ENCODE measurements at regions not wholly inside any gene's neighbourhood (a gene's known extent, or its start where the extent isn't known, plus 50 kb on each side); places are given as distances from the start of the nearest gene placed in this dataset.
"Not testable (repeated sequence)": the region's sequence is repeated elsewhere in the genome, so short reads cannot be mapped to it uniquely, and the experiment has no call there.

DNA sequence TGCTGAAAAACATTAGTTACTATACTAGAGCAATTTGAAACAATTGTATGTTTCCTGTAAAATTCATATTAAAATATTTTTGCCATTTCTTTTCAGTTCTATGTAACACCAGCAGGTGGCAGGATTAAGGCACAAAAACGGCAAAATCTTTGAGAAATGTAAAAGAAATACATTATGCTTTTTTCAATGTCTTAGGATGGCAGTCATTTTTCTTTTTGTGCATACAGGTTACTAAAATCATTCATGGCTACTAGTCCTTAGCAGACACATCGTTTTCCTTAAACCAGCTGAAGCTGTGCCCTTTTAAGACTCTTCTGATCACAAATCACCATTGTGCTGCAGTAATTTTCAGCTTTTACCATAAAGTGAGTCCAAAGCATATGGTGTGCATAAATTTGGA is 800.7 kb upstream of the SLITRK5 start:
- no peak for DNase-seq

DNA sequence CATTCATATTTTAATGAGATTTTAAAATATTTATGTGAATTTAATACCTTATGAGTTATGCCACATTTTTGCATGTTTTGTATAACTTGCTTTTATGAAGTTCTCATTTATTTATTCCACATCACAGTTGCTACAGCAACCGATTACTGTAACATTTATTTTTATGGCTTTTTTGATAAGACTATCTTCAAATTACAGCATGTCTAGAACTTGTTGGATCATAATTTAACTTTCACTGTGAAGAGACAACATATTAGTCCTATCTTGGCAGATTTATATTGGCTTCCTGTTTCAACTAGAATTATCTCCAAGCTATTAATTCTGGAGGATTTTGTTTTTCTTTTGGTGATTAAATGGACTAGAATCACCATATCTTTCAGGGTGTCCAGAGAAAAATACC is 793.7 kb upstream of the SLITRK5 start:
- DNase-seq: no peak

DNA sequence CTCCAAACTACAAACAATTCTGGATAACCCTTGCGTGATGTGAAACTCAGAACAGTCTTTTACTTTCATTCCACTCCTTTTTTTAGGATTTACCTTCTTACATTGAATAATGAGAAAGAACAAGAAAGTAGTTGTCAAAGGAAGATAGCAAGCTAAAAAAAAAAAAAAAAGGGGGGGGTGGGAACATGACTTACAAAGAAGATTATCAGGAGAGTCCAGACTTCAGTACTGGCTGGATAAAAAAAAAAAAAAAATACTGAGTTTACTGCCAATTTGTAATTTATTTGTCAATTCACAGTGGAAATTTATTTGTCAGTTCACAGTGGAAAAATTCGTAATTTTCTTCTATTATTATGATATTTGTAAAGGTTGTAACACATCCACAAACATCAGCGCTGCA is 792.4 kb upstream of the SLITRK5 start:
- no peak for DNase-seq

DNA sequence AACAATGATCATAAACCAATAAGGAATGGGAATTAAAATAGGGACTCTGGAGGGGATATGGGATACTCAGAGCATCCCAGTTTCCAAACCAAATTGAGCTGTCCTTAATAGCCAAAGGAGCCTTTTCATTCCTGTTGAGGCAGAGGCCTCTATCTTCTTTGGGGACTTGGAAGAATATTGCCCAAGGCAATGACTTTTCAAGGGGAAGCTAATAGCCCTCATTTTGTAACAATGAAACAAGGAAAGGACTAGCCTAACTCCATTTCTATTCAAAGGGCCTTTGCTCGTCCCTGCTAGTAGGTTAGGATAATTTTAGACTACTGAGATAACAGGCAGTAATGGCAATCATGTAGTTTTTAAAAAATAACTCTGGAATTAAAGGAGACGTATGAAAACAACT is 789.8 kb upstream of the SLITRK5 start:
- no peak for DNase-seq

DNA sequence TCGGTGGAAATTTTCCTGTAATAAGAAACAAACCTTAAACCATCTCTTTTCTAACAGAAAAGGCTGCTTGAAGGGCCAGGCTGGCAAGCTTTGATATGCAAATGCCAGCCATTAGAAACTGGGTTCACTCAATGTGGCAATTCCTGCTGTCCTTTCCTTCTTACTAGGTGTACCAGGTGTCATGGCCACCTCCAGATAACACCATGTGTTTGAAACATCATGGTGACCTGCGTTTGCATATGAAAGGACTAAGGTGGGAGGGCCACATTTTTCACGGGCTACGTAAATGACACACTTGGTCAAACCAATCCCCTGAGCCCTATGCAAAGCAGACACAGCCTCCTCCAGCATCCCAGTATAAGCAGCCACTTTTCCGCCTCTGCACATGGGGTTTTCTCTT is 789.1 kb upstream of the SLITRK5 start:
- no peak for DNase-seq

DNA sequence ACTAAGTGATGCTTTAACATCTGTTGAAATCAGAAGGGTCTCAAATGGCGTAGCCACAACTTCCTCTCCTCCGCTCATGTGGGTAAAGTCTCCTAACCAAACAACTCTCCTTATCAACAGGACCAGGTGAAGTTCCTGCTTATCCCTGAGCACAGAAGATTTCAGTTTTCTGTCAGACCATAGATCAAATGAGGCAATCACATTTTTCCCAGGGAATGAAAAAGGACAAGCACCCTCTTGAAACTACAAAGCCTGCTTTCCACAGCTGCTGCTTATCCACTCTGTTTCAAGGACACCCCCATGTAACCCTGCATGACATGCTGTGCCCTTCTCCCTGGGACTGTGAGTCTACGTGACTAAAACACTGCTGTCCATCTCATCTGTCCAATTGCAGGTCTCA is 788.3 kb upstream of the SLITRK5 start:
- DNase-seq: no peak

DNA sequence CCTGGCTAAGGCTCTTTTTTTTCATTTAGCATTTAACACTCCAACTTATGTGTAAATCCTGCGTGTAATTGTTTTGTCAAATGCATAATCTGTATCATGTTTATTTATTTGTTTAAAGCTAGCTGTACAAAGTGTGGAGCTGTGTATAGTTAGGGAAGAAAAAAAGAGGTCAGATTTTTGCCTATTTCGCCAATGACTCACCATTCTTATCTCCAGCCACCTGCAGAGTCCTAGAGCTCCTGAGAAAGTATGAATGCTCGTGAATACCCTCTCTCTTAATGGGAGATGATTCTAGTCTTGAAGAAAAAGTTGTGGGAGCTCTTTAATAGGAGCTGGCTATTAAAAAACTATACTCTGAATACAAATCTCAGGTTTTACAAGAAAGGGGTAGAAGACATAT is 778.8 kb upstream of the SLITRK5 start:
- no peak for DNase-seq

DNA sequence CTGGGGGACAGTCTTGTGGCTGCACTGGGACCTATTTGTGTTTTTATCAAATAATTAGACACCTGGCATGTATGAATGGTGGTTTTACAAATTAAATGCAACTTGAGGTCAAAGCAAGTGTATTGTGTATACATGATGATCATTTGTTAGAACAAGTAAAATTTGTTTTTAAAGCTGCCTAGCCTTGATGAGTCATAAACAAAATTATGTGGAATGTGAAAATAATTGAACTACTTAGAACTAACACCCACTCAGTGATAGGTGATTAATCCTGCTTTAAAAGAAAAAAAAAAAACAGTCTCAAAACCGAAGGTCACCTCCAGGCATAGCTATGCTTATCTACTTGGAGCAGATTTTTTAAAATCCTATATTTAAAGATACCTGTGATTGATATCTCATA is 770.3 kb upstream of the SLITRK5 start:
- no peak for DNase-seq

DNA sequence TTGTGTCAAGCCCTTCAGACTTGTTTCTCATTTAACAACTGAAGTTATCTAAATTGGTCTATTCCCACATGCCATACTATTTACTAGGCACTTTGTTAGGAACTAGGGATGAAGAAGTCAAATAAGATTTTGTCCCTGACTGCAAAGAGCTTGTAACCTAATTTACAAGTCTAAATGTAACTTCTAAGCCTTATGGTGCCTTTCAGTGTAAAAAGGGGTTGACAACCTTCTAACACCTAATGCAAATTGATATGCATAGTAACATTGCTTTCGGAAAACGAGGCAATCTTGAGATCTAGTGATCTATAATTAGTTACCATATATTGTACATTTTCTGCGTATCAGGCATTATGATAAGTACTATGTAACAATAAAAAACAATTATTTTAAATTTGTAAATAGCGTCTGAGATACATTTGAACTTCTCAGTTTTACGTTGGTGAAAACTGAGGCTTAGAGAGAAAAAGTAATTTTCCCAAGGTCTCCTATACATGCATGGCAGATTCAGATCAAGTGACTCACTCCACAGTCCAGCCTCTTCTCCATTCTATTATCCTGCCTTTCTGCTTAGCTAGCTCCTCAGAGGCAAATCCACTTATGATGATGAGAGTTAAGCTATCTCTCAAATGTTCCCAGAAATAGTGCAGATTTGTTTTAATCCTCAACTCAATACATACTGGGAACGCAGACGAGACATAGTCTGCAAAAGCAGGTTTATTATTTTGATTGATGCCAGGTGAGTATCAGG is 764.9 kb upstream of the SLITRK5 start:
- no peak for DNase-seq

DNA sequence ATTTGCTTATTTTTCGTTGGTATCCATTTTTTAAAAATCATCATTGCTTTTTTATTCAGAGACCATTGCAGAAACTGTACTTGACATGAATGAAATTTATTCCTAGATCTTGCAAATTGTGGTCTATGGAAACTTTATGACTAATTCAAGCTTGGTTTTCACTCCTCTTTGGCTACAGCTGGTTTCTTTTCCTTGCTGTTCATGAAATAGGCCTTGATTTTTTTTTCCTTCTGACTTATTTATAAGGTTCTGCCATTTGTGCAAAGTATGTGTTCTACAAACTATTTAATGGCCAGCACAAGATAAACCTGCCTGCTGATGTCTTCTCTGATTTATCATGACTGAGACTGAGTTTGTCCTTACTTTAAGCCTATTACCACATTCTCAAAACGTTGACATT is 764.0 kb upstream of the SLITRK5 start:
- DNase-seq: no peak

DNA sequence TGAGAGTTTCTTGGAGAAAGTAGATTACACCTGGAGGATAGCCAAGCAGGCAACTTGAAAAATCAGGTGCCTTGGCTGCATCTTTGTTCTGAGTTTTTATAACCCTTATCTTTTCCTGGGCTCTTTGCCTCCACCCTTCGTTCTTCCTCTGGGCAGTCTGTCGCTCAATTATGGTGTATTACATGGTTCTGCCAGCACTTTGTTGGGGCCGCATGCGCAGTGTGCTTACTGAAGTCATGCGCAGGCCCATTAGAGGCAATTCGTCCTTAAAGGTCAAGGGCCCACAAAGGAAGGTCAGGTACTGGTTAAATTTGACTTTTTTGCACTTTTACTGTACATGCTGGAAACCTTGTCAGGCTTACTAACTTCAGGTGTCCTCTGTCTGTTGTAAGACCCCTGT is 761.9 kb upstream of the SLITRK5 start:
- DNase-seq: no peak

DNA sequence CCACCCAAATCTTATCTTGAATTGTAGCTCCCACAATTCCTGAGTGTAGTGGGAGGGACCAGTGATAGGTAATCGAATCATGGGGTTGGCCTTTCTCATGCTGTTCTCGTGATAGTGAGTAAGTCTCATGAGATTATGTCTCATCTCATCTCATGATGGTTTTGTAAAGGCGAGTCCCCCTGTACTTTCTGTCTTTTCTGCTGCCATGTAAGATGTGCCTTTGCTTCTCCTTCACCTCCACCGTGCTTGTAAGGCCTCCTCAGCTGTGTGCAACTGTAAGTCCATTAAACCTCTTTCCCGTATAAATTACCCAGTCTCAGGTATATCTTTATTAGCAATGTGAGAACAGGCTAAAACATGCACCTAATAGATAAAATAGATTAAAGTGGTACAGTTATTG is 756.4 kb upstream of the SLITRK5 start:
- DNase-seq: no peak

DNA sequence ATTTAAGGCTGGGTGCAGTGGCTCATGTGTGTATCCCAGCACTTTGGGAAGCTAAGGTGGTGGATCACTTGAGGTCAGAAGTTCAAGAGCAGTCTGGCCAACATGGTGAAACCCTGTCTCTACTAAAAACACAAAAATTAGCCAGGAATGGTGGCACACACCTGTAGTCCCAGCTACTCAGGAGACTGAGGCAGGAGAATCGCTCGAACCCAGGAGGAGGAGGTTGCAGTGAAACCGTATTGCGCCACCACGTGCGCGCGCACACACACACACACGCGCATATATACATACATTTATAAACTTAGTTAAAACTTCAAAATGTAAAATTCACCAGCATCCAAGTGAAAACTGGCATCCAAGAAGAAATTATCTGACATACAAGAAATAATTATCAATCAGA is 753.7 kb upstream of the SLITRK5 start:
- DNase-seq: not testable (repeated sequence)

DNA sequence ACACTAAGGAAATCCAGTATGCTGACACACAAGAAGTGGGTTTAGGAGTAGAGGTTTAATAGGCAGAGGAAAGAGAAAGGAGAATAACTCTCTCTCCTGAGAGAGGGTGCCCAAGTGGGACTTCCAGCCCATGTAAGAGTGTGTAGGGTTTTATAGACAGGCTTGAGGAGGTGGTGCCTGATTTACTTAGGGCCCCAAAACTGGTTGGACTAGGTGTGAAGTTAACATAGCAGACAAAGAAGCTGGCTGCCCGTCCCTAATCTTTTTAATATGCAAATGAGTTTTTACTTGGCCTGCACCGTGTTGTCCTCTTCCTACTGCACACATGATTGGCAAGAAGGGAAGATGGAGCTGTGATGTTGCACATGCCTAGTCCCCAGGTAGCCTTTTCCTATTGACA is 752.5 kb upstream of the SLITRK5 start:
- no peak for DNase-seq

DNA sequence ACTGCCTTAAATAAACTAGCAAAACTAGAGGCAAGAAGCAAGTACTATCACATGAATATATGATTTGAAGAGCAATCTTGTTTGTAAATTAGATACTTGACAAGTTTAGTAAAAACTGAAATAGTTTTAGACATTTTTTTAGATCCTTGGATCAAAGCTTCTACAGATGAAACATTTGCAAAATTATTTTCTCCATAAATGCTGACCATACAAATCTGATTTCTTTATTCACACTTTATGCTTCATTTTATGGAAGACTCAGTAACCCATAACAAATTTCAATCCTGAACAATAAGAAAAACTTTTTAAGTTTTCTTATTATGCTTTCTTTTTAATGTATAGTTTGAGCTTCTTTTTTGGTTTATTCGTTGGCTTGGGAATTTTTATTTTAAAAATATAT is 750.2 kb upstream of the SLITRK5 start:
- no peak for DNase-seq

DNA sequence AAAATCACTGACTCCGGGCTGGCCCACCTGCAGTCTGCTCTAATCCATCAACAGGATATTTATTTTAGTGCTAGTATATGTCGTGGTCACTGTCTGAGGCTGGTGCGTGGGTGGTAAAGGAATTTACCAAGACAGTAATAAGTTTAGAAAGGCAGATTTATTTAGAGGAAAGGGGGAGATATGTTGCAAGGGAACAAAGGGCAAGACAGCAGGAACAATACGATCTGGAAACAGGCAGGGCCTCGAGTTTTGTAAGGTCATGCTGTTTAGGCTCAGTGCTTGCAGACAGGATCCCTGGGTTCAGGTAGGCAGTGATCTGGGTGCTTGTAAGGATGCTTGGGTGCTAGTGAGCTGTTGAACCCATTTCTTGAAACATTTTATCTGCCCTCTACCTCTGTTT is 748.2 kb upstream of the SLITRK5 start:
- DNase-seq: no peak

DNA sequence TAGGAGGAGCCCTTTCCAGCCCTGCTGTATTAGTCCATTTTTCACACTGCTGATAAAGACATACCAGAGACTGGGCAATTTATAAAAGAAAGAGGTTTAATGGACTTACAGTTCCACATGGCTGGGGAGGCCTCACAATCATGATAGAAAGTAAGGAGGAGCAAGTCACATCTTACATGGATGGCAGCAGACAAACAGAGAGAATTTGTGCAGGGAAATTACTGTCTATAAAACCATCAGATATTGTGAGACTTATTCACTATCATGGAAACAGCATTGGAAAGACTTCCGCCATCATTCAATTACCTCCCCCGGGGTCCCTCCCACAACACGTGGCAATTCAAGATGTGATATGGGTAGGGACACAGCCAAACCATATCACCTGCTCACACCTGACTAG is 744.3 kb upstream of the SLITRK5 start:
- DNase-seq: not testable (repeated sequence)

DNA sequence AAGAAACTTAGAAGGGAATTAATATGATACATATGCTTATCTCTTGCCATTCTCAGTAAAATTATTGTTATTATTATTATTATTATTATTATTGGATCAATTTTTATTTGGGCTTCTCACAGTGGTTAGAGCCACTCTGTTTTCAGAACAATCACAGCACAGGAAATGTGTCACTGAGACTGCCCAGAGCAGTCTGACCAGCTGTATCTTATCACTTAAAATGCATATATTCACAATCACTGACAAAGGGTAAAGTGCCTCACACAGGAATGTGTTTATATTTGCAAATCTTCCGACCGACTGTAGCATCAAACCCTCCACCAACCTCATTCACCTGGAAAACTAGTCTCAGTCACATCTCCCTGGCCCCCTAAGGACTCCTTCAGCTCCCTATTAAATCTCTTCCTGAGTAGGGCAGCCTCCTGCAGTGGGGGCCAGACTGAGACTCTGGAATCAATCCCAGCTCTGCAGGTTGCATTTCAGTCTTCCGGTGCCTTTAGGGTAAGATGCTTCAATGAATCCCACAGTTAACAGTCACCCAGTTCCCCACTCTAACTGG is 738.3 kb upstream of the SLITRK5 start:
- DNase-seq: no peak

DNA sequence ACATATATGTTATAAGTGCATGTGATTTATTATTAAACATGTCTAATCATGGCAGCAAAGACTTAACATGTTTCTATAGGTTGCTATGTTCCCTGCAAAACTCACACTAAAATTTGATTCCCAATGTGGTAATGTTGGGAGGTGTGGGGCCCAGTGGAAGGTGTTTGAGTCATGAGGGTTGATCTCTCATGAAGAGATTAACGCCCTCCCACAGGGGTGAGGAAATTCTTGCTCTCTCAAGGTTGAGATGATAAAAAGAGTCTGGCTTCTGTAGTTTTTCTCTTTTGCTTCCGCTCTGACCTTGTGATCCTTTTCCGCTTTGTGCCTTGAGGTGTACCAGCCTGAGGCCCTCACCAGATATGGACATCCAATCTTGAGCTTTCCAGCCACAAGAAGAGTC is 737.5 kb upstream of the SLITRK5 start:
- DNase-seq: no peak

DNA sequence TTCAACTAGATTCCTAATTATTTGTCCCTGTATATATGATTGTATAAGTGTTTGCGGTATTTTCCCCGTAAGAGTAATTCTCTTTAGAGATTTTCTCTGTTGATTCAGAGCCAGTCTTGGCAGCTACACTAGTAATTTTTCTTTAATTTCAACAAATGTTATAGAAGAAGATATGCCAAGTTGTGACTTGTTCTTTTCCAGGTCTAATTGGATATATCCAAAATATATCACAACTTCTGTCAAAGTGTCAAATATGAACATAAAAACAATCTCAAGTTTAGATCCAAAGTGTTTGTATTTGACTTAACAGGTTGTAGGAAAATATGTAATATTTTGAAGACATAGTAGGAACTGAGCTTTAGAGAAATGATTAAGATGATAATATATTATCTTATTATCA is 733.9 kb upstream of the SLITRK5 start:
- DNase-seq: no peak

DNA sequence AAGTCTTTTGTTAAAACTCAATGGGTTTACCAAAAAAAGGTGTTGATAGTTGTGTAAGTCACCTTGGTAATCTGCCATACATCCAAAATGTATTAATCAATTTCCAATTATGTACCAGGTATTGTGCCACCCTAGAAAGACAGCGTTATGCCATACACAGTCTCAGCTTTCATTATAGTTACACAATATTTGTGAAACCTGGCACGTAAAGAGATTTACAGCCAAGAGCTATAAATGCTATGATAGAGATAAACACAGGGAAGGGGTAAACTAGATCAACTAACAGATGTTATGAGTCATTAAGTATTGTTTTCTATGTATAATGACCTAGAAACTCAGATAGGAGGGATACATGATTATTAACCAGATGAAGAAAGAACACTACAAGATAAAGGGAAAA is 725.6 kb upstream of the SLITRK5 start:
- no peak for DNase-seq

DNA sequence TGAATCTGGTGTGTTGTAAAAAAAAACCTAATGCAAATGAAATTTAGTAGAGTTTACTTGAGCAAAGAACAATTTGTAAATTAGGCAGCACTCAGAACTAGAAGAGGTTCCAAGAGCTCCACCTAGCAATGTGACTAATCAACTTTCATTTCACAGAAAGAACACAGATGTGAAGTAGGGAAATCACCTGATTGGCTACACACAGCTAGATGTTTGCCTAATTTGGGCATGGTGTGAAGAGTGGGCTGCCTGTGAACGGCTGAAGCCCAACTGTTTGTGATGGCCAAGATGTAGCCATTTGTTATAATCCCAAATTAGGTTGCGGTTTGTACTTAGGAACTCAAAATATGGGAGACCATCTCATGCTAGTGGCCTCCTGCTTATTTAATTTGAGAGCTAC is 724.4 kb upstream of the SLITRK5 start:
- DNase-seq: no peak

DNA sequence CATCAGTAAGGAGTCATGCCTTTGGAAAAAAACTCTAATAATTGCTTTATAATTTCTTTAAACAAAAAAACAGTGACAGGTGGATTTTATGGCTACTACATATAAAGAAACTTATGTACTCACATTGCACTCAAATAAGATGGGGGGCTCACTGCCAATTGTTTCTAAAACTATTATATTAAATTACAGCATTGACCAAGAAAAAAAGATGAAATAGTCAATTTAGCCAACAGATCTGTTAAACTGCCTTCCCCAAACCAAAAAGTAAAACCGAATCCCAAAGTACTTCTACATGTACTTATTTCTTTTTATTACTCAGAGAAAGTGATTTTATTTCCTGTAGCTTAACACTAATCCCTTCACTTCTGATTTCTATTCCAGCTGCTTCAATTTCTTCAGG is 716.8 kb upstream of the SLITRK5 start:
- no peak for DNase-seq

DNA sequence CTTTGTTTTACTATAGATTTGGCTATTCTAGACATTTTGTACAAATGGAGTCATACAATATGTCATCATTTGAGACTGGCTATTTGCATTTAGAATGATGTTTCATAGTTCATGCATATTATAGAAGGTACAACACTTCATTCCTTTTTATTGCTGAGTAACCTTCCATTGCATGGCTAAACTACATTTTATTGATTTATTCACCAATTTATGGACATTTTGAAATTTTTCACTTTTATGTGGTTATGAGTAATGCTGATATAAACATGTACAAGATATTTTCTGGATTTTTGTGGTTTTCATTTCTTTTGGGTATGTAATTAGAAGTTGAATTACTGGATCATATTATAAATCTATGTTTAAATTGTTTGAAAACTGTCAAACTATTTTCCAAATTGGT is 710.3 kb upstream of the SLITRK5 start:
- no peak for DNase-seq
